IPS-18a (cell line): ENCODE measurements at regions not wholly inside any gene's neighbourhood (a gene's known extent, or its start where the extent isn't known, plus 50 kb on each side); places are given as distances from the start of the nearest gene placed in this dataset.
"Not testable (repeated sequence)": the region's sequence is repeated elsewhere in the genome, so short reads cannot be mapped to it uniquely, and the experiment has no call there.

ENCODE experiments used
- H3K27ac ChIP-seq: one replicate; pipeline ENCODE4 v1.5.1; 2013; ENCODE audit warnings: low read length
- H3K27me3 ChIP-seq: one replicate; pipeline ENCODE4 v1.6.1; 2013; ENCODE audit warnings: mild to moderate bottlenecking, low read length; ENCODE audit not compliant: control insufficient read depth, insufficient read depth
- H3K36me3 ChIP-seq: one replicate; pipeline ENCODE4 v1.6.1; 2013; ENCODE audit warnings: low read depth, low read length; ENCODE audit not compliant: control insufficient read depth
- H3K4me1 ChIP-seq: one replicate; pipeline ENCODE4 v1.6.1; 2013; ENCODE audit warnings: low read depth, low read length; ENCODE audit not compliant: control insufficient read depth
- H3K4me3 ChIP-seq: one replicate; pipeline ENCODE4 v1.5.1; 2013; ENCODE audit warnings: low read length
- H3K9ac ChIP-seq: one replicate; pipeline ENCODE4 v1.6.1; 2013; ENCODE audit warnings: mild to moderate bottlenecking, low read length, moderate library complexity
- H3K9me3 ChIP-seq: one replicate; pipeline ENCODE4 v1.6.1; 2013; ENCODE audit warnings: low read depth, low read length; ENCODE audit not compliant: control insufficient read depth

GRCh38 chr10:114735946-114736345, 77.9 kb upstream of the ABLIM1 start:
- Histone ChIP-seq H3K4me3 (no peak overlapping the region), H3K4me1 (no peaks in the 10 kb centered on the region), H3K9ac (no peak overlapping the region), H3K27ac (no peak overlapping the region), H3K9me3 (no peaks in the 10 kb centered on the region), H3K27me3 (no peaks in the 10 kb centered on the region), H3K36me3 (no peaks in the 10 kb centered on the region)

DNA sequence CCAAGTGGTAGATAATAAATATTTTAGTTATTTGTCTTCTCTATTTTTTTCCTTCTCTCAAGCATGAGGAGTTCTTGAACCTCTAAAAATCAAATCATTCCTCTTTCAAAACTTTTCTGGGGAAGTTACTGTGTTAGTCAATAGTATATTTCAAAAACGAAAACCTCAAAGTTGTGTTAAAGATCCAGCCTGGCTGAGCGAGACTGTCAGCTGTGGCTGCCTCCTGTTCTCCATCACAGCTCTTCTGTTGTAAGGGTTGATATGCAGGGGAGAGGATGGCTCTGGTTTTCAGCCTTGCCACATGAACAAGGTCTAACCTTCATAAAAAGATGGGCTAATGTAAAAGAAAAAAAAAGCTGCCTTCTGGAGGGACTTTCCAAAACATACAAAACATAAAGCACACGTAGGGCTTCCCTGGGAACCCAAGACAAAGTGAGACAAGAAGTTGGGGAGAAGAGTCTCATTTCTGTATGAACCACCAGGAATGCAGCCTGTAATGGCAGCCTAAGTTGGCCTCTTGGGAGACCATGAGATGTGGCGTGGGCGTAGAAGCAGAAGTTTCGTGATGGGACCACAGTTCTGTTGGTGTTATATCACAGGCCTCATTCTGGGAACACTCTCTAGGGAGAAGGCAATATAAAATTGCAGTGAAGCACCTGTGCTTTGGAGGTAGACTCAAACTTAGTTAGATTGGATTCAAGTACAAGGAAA, 77.9 kb upstream of the FHIP2A start:
- H3K36me3 ChIP-seq = no peaks in the 10 kb centered on the region
- no peak overlapping the region for H3K9ac ChIP-seq
- H3K9me3 ChIP-seq = no peaks in the 10 kb centered on the region
- H3K4me3 ChIP-seq = no peak overlapping the region
- no peak overlapping the region for H3K27ac ChIP-seq
- no peaks in the 10 kb centered on the region for H3K27me3 ChIP-seq
- H3K4me1 ChIP-seq = no peaks in the 10 kb centered on the region

DNA sequence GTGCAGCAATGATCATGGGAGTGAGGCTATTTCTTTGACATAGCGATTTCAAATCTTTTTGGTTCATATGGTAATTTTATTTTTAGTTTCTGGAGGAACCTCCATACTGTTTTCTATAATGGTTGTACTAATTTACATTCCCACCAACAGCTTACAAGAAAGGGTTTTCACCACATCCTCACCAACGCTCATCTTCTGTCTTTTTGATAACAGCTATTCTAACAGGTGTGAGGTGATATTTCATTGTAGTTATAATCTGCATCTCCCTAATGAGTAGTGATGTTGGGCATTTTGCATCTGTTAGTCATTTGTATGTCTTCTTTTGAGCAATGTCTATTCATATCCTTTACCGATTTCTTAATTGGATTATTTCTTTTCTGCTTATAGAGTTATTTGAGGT, 75.0 kb upstream of the FHIP2A start:
- H3K9me3 ChIP-seq = no peaks in the 10 kb centered on the region
- H3K4me3 ChIP-seq = no peak overlapping the region
- no peaks in the 10 kb centered on the region for H3K4me1 ChIP-seq
- no peaks in the 10 kb centered on the region for H3K27me3 ChIP-seq
- H3K36me3 ChIP-seq = no peaks in the 10 kb centered on the region
- no peak overlapping the region for H3K9ac ChIP-seq
- H3K27ac ChIP-seq = no peak overlapping the region

DNA sequence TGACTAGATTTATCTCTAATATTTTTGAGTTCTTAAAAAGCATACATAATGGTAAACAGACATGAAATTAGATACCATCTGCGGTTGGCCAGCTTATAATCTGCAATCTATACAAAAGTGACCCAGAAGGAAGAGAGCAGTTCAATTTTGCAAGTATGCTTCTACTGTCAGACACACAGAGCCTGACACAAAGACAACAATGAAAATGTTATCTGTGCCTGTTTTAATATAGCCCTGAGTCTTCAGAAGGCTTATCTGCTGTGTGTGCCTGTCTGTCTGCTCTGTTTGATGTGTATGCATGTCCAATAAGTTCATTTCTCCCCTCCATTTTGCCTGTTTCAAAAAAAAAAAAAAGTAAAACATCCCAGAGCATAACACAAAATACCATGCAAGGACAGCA, 73.3 kb upstream of the FHIP2A start:
- Histone ChIP-seq H3K36me3 (no peaks in the 10 kb centered on the region), H3K4me3 (no peak overlapping the region), H3K9me3 (no peaks in the 10 kb centered on the region), H3K27me3 (no peaks in the 10 kb centered on the region), H3K27ac (no peak overlapping the region), H3K4me1 (no peaks in the 10 kb centered on the region), H3K9ac (no peak overlapping the region)

DNA sequence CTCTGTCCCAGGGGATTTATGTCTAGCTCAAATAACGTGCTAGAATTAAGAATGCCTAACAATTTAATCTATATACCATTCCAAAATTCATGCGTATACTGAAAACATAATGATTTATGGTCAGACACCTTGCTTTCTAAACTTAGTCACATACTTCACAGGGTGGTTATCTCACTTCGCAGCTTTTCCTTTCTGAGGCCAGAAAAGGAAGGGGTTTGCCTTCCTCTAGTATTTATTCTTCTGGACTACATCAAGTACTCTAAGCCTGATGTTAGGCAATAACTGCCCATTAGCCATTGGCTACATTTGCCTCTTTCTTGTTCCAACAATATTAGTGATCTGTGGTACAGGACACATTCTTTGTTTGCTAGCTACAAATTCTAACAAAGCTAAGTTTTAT, 72.6 kb upstream of the FHIP2A start:
- Histone ChIP-seq H3K9ac (no peak overlapping the region), H3K9me3 (no peaks in the 10 kb centered on the region), H3K4me3 (no peak overlapping the region), H3K36me3 (no peaks in the 10 kb centered on the region), H3K27me3 (no peaks in the 10 kb centered on the region), H3K4me1 (no peaks in the 10 kb centered on the region), H3K27ac (no peak overlapping the region)

DNA sequence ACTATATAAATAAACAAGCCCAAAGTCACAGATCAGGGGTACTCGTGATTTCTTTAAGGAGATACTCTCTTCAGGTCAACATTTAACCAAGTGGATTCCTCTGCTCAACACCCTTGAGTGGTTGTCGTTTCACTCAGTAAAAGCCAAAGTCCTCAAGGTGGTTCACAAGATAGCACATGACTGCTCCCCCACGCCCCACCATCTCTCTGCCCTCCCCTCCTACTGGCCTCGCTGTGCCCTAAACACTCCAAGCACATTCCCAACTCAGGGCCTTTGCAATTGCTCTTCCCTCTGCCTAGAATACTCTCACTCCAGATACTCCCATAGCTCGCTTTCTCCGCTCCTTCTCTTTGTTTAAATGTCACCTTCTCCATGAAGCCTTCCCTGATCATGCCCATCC, 72.1 kb upstream of the FHIP2A start:
- Histone ChIP-seq H3K4me3 (no peak overlapping the region), H3K9me3 (no peaks in the 10 kb centered on the region), H3K27me3 (no peaks in the 10 kb centered on the region), H3K4me1 (no peaks in the 10 kb centered on the region), H3K36me3 (no peaks in the 10 kb centered on the region), H3K27ac (no peak overlapping the region), H3K9ac (no peak overlapping the region)

DNA sequence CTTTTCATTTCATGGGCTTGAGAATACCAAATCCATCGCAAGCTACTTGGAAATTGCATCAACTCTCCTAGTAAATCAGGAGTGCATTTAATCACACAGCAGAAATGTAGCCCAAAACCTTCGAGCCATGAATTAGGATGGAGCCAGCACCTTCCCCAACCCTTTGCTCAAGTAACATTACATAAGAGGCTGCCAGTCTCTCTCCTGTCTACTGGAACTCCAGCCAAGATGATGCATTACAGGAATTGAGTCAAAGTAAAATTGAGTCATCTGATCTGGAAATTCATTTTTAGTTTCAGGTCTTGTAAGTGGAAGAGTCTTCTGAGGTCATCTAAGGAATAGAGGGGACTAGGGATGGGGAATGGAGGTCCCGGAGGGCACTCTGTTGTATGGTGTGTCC, 69.7 kb upstream of the FHIP2A start:
- no peak overlapping the region for H3K4me3 ChIP-seq
- H3K4me1 ChIP-seq = no peaks in the 10 kb centered on the region
- no peak overlapping the region for H3K9ac ChIP-seq
- no peak overlapping the region for H3K27ac ChIP-seq
- no peaks in the 10 kb centered on the region for H3K27me3 ChIP-seq
- H3K9me3 ChIP-seq = no peaks in the 10 kb centered on the region
- no peaks in the 10 kb centered on the region for H3K36me3 ChIP-seq

DNA sequence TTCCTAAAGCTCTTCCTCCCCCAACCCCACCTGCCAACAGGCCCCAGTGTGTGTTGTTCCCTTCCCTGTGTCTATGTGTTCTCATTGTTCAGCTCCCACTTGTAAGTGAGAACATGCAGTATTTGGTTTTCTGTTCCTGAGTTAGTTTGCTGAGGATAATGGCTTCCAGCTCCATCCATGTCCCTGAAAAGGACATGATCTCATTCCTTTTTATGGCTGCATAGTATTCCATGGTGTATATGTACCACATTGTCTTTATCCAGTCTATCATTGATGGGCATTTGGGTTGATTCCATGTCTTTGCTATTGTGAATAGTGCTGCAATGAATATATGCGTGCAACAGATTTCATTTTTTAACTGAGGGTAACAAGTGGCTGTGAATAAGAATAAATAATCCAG, 69.0 kb upstream of the FHIP2A start:
- H3K9me3 ChIP-seq, H3K36me3 ChIP-seq, H3K4me1 ChIP-seq, H3K27me3 ChIP-seq, H3K9ac ChIP-seq, H3K27ac ChIP-seq, H3K4me3 ChIP-seq: not testable (repeated sequence)

GRCh38 chr10:114753126-114753525, 68.5 kb upstream of the FHIP2A start:
- H3K9me3 ChIP-seq = no peaks in the 10 kb centered on the region
- H3K27me3 ChIP-seq = no peaks in the 10 kb centered on the region
- H3K36me3 ChIP-seq = no peaks in the 10 kb centered on the region
- H3K4me1 ChIP-seq = no peaks in the 10 kb centered on the region
- H3K9ac ChIP-seq = no peak overlapping the region
- H3K27ac ChIP-seq = no peak overlapping the region
- H3K4me3 ChIP-seq = no peak overlapping the region

DNA sequence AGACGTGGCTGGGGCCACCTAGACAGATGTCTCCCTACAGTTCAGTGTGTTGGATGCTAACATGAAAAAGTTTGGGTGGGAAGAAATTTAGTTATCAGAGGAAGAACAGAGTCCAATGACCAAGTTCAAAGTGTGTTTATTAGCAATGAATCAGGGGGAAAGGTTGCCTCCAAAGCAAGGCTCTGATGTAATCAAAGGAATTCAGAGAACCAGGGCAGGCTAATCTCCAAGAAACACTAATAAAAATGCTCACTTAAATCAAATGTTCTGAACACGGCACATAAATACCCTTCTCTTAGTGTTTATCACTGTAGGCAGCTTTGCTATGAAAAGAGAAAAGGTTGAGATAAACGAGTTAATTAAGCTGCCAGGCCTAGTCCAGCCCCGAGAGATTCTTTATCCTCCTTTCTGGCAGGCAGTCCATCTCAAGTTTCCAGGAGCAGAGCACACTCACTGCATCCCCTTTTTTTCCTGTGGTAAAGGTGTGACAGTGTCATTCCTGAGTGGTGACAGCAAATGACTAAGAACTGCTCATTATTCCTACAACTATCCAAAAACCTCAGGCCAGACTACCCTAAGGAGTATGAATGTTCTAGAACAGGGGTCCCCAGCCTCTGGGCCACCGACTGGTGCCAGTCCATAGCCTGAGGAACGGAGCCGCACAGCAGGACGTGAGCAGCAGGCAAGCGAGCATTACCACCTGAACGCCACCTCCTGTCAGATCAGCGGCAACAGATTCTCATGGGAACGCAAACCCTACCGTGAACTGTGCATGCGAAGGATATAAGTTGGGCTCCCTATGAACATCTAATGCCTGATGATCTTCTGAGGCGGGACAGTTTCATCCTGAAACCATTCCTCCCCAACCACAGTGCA, 66.9 kb upstream of the FHIP2A start:
- Histone ChIP-seq H3K9me3 (no peaks in the 10 kb centered on the region), H3K4me3 (no peak overlapping the region), H3K4me1 (no peaks in the 10 kb centered on the region), H3K9ac (no peak overlapping the region), H3K36me3 (no peaks in the 10 kb centered on the region), H3K27ac (no peak overlapping the region), H3K27me3 (no peaks in the 10 kb centered on the region)

- no peak overlapping the region for H3K4me3 ChIP-seq
- no peaks in the 10 kb centered on the region for H3K9me3 ChIP-seq
- no peak overlapping the region for H3K9ac ChIP-seq
- H3K27ac ChIP-seq = no peak overlapping the region
- no peaks in the 10 kb centered on the region for H3K36me3 ChIP-seq
- no peaks in the 10 kb centered on the region for H3K27me3 ChIP-seq
- no peaks in the 10 kb centered on the region for H3K4me1 ChIP-seq
Measured at GRCh38 chr10:114755537-114755936, 66.0 kb upstream of the FHIP2A start.

DNA sequence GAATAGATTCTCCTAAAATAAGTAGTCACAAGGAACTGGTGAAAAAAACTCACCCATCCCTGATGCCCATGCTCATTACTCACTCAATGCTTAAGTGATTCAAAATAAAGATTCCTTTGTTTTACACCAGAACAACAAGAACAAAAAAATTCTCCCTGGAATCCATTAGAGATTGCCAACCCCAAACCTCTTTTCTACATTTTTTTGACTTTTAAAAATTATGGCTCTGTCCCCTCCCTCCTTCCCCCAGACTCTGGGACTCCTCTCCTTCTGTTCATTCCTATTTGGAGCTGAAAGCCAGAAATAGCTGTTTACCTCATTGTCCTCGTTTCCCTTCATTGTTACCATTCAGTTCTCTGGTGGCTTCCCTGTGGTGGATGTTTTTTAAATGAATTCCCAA, 63.2 kb upstream of the FHIP2A start:
- Histone ChIP-seq H3K4me1 (no peaks in the 10 kb centered on the region), H3K36me3 (no peaks in the 10 kb centered on the region), H3K9ac (no peak overlapping the region), H3K9me3 (no peaks in the 10 kb centered on the region), H3K27me3 (no peaks in the 10 kb centered on the region), H3K4me3 (no peak overlapping the region), H3K27ac (no peak overlapping the region)
